Erythroblast (primary cell): ENCODE measurements at regions not wholly inside any gene's neighbourhood (a gene's known extent, or its start where the extent isn't known, plus 50 kb on each side); places are given as distances from the start of the nearest gene placed in this dataset.

Source experiments
- GATA1 ChIP-seq: IDR thresholded peaks from 2 replicates; pipeline ENCODE4 v1.6.1; 2011; ENCODE audit warnings: low read depth, mild to moderate bottlenecking, control low read depth, low read length, moderate library complexity
- POLR2A ChIP-seq: IDR thresholded peaks from 2 replicates; pipeline ENCODE4 v1.6.1; 2011; ENCODE audit warnings: mild to moderate bottlenecking, low read length

GRCh38 chr18:37922162-37922561 is 356.6 kb upstream of the CELF4 start:
- no peak for TF ChIP-seq POLR2A
- no peak for TF ChIP-seq GATA1
